GM21723 (cell line): ENCODE measurements at regions not wholly inside any gene's neighbourhood (a gene's known extent, or its start where the extent isn't known, plus 50 kb on each side); places are given as distances from the start of the nearest gene placed in this dataset.

Experiments
- ATAC-seq: cut with Tn5 transposase; IDR thresholded peaks from one replicate; pipeline ENCODE4 v1.9.1; 2021; ENCODE audit warnings: mild to moderate bottlenecking, moderate library complexity; ENCODE audit not compliant: unreplicated experiment

- no peak for ATAC-seq
Measured at GRCh38 chr13:84038001-84038400, 155.7 kb upstream of the SLITRK1 start.

- no peak for ATAC-seq
Measured at GRCh38 chr13:84032116-84032515, 149.8 kb upstream of the SLITRK1 start.

DNA sequence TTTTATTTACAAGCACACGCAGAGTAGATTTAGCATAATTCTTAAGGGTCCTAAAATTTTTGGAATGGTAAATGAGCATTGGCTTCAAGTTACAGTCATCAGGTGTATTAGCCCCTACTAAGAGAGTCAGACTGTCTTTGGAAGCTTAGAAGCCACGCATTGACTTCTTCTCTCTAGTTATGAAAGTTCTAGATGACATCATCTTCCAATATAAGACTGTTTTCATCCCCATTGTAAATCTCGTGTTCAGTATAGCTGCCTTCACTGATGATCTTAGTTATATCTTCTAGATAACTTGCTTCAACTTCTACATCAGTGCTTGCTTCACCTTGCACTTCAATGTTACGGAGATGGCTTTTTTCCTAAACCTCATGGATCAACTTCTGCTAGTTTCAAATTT, 148.8 kb upstream of the SLITRK1 start:
- ATAC-seq = no peak

DNA sequence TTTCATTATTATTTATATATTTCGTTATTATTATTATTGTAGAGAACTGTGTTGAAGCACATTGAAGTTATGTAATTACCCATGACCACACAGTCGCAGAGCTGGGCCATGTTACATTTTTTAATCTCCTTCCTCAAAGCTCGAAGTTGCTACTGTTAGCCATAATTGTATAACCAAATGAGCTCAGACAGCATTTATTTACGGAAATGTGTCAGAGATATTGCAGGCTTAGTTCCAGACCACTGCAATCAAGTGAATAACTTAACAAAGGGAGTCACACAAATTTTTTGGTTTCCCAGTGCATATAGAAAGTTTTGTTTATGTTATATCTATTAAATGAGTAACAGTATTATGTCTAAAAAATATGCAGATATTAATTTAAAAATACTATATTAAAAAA, 147.1 kb upstream of the SLITRK1 start:
- no peak for ATAC-seq

DNA sequence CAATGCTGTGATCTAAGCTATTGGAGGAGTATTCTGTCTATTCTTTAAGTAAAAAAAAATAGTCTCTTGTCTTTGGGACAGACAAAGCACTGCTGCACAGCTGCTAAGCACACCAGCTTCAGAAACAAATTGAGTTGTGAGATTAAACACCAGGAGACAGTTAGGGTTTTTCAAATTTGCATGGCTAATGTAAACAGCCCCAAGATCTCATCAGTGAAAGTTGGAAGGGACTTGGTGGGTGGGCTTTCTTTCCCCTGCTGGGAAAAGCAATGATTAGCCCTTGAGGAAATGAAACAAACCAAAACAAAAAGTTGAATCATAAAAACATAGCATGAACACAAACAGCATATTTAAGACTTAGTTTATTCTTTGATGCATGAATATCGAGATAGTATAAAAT, 143.6 kb upstream of the SLITRK1 start:
- ATAC-seq = no peak

- no peak for ATAC-seq
Measured at GRCh38 chr13:83996415-83996814, 114.1 kb upstream of the SLITRK1 start.

- no peak for ATAC-seq
Measured at GRCh38 chr13:83995930-83996329, 113.7 kb upstream of the SLITRK1 start.

- ATAC-seq = no peak
Measured at GRCh38 chr13:83992566-83993358, 110.5 kb upstream of the SLITRK1 start.

DNA sequence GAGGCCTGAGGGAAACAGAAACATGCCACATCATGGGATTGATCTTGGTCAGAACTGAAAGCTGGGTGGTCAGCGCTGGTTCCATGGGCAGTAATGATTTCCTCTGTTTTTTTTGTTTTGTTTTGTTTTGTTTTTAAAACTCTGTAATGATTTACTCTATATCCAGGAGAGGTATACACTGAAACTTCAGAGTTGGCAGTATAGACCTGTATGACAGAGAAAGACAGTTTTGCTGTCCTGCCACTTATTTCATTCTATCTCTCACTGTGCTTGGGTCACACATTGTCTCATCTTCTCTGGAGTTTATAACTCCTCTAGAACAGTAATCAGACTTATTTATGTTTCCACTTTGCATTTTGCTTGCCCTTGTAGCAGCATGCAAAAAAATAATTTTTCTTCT, 105.1 kb upstream of the SLITRK1 start:
- no peak for ATAC-seq

GRCh38 chr13:83984793-83985192, 102.5 kb upstream of the SLITRK1 start:
- ATAC-seq = no peak

GRCh38 chr13:83980331-83980730, 98.1 kb upstream of the SLITRK1 start:
- ATAC-seq = no peak

DNA sequence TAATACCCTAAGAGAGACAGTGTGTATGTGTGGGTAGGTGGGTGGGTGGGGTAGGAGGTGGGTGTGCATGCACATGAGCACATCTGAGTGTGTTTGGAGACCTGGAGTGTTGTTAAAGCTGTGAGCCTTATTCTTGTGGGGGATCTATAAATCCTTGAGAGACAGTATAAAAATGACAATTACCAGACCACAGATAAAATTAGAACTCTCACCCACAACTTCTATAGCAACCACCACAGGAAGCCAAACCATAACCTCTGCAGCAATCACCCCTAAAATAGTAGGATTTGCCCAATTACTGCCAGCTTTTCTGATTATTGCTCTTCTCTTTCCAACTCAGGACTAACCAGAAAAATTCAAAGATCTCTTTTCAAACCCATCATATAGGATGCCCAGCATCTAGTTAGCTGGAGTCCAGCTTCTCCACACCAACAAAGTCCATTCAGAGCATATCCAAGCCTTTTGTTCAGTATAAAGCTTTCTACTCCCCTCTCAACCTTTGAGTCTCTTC, 93.4 kb upstream of the SLITRK1 start:
- ATAC-seq = no peak

GRCh38 chr13:83958531-83958930, 76.3 kb upstream of the SLITRK1 start:
- ATAC-seq = no peak

DNA sequence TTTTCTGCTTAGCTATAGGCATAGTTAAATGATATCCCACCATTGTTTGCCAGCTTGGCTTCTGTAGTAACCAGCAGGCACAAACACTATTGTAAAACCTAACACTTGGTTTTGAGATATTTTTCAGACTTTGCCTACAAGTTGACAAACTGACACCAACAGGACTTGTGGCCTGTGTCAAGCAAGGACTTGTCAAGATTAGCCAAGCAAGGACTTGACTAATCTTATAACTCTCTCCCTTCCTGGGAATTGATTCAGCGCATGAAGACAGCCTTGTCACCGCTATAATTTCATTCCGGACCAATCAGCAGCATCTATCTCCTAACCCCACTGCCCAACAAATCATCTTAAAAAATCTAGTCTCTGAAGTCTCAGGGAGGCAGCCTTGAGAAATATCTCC, 72.7 kb upstream of the SLITRK1 start:
- ATAC-seq = no peak

GRCh38 chr13:83953916-83954315, 71.6 kb upstream of the SLITRK1 start:
- ATAC-seq = no peak

DNA sequence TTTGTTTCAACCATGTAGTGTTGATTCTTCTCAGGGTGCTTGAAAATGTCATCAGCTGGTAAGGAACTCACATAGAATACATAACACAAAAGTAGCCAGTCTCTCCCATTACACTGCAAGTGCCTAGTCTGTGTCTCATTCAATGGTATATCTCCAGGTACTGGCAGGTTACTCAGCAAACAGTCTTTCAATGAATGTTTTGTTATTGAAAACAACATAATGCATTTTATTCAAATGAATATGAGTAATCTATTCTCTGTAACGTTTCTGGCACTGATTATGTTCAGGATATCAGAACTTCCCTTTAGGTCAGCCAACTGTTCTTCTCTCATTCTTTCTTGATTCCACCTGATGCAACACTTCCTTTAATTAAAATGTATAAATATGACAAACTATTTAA, 68.0 kb upstream of the SLITRK1 start:
- no peak for ATAC-seq

GRCh38 chr13:83943530-83944279, 61.4 kb upstream of the SLITRK1 start:
- no peak for ATAC-seq

DNA sequence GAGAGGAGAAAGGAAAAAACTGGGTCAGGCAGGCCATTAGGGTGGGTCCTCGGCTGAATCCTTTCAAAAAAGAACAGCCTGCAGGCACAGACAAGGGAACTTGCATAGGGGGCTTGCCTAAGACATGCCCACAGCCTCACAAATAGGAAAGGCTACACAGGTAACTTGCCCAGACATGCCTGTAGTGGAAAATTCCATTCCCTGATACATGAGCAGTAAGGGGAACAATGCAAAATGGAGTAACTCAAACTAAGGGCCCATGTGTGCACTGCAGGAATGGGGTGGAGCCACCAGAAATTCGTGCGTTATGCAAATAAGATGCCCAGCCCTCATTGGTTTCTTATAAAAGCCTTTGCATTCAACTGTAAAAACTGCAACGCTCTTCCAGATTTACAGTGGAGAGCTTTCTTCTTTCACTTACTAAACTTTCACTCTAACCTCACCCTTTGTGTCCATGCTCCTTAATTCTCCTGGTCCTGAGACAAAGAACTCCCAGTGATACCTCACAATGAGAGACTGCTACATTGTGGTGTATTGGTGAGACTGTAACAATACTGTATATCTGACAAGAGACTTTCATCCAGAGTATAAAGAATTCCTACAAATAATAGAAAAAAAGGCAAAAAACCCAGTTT, 59.5 kb upstream of the SLITRK1 start:
- ATAC-seq = no peak

- ATAC-seq = no peak
Measured at GRCh38 chr13:83940742-83941141, 58.5 kb upstream of the SLITRK1 start.

GRCh38 chr13:83937579-83937978, 55.3 kb upstream of the SLITRK1 start:
- no peak for ATAC-seq

DNA sequence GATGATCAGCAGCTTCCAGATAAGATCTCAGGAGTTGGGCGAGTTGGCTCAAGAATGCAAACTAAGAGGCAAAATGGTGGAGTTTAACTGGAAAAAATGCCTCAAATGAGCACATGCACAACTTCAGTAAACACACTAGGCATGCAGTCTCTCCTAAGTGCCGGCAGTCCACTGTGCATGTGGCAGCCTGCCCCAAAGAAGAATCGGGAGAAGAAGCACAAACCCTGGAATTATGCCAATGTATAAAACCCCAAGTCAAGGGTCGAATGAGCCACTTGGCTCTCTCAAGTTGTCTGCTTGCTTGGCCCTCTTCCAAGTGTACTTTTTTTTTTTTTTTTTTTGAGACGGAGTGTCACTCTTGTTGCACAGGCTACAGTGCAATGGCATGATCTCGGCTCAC, 53.3 kb upstream of the SLITRK1 start:
- no peak for ATAC-seq
